ENCODE measurements at regions not wholly inside any gene's neighbourhood (a gene's known extent, or its start where the extent isn't known, plus 50 kb on each side); places are given as distances from the start of the nearest gene placed in this dataset.

DNA sequence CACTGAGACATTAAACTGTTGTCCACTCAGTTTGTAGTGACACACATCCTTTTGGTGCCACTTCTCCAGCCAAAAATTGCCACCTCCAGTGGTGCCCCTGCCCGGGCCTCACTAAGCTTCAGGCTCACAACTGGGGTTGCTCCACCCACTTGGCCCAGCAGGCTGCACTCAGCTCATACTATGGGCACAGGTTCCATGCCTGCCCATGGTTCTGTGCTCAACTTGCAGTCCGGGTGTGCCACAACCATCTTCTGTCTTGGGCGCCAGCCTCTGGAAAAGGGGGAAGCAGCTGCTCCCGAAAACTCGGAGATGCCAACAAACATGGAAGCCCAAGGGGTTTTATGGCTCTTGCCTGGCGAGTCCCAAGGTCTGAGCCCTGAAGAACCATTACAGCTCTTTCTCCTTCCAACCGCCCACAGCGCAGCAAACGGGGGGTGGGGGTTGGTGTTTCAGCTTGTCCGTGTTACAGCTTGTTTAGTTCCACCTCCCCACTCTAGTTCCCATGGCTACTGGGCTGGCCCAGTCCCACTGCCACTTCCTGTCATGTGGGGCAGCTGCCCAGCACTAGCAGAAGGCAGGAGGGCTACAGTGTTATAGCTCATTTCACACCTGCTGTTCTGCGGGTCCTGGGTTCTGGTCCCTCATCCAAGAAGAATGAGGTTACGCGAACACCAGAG is 998.3 kb downstream of the SLC16A7 start:
- no peak for TF ChIP-seq POLR2A (IDR thresholded peaks at IDR 0.05; ENCODE audit: borderline replicate concordance, extremely low read depth, insufficient read depth, insufficient read length)
- no peak for TF ChIP-seq RAD21 (IDR thresholded peaks at IDR 0.05; ENCODE audit: low read depth)
- TF ChIP-seq MAX (IDR thresholded peaks at IDR 0.05), result no peak
- no peak for TF ChIP-seq ELF1 (IDR thresholded peaks at IDR 0.05; ENCODE audit: borderline replicate concordance, low read depth)
- no peak for TF ChIP-seq CTCF (IDR thresholded peaks at IDR 0.05 in 2 of 3, conservative IDR thresholded peaks at IDR 0.05 in 1 of 3; ENCODE audit: borderline replicate concordance in 1 of 3, insufficient read depth in 1 of 3, low read depth in 2 of 3, low read length in 2 of 3)
- no peak for TF ChIP-seq JUND (IDR thresholded peaks at IDR 0.05)
- TF ChIP-seq EGR1 (IDR thresholded peaks at IDR 0.05; ENCODE audit: low read depth), result no peak
- TF ChIP-seq POLR2AphosphoS5 (IDR thresholded peaks at IDR 0.05; ENCODE audit: low read depth, low read length), result no peak
- TF ChIP-seq SRF (IDR thresholded peaks at IDR 0.05; ENCODE audit: low read depth), result no peak
